SHP77 treated with DMSO at 0.1 percent for 48 hours (cell line): ENCODE measurements at regions not wholly inside any gene's neighbourhood (a gene's known extent, or its start where the extent isn't known, plus 50 kb on each side); places are given as distances from the start of the nearest gene placed in this dataset.
"Not testable (repeated sequence)": the region's sequence is repeated elsewhere in the genome, so short reads cannot be mapped to it uniquely, and the experiment has no call there.

ENCODE experiments used
- DNase-seq: peaks from one replicate; lab custom pipeline; 2025; lab: John Stamatoyannopoulos, UW

- no peak for DNase-seq
These were observed 101.1 kb upstream of the SCAF8 start for GRCh38 chr6:154632119-154632518.

- DNase-seq: no peak
These were observed 95.8 kb upstream of the SCAF8 start for GRCh38 chr6:154637392-154637791.

GRCh38 chr6:154638369-154638768 lies 94.8 kb upstream of the SCAF8 start:
- no peak for DNase-seq

GRCh38 chr6:154639196-154639595 lies 94.0 kb upstream of the SCAF8 start:
- DNase-seq: not testable (repeated sequence)

- DNase-seq: no peak
These were observed 84.9 kb upstream of the SCAF8 start for GRCh38 chr6:154648188-154648887.

GRCh38 chr6:154648888-154649205 lies 84.4 kb upstream of the SCAF8 start:
- no peak for DNase-seq

GRCh38 chr6:154649721-154650120 lies 83.5 kb upstream of the SCAF8 start:
- DNase-seq: no peak

- DNase-seq: no peak
These were observed 82.9 kb upstream of the SCAF8 start for GRCh38 chr6:154650351-154650750.

GRCh38 chr6:154651656-154652055 lies 81.6 kb upstream of the SCAF8 start:
- DNase-seq: no peak

GRCh38 chr6:154653385-154653784 lies 79.8 kb upstream of the SCAF8 start:
- no peak for DNase-seq

- no peak for DNase-seq
These were observed 79.4 kb upstream of the SCAF8 start for GRCh38 chr6:154653853-154654252.

GRCh38 chr6:154656660-154657059 lies 76.6 kb upstream of the SCAF8 start:
- DNase-seq: no peak

GRCh38 chr6:154661768-154662167 lies 71.4 kb upstream of the SCAF8 start:
- no peak for DNase-seq

GRCh38 chr6:154664287-154664686 lies 68.9 kb upstream of the SCAF8 start:
- DNase-seq: no peak

- DNase-seq: no peak
These were observed 65.1 kb upstream of the SCAF8 start for GRCh38 chr6:154668156-154668555.

- DNase-seq: no peak
These were observed 61.1 kb upstream of the SCAF8 start for GRCh38 chr6:154672086-154672485.

GRCh38 chr6:154673919-154674318 lies 59.3 kb upstream of the SCAF8 start:
- DNase-seq: no peak

- DNase-seq: peak; percentile 90
These were observed 57.6 kb upstream of the SCAF8 start for GRCh38 chr6:154675602-154676088.

- DNase-seq: no peak
These were observed 50.5 kb upstream of the SCAF8 start for GRCh38 chr6:154682633-154683125.
